WERI-Rb-1 (cell line): ENCODE measurements at regions not wholly inside any gene's neighbourhood (a gene's known extent, or its start where the extent isn't known, plus 50 kb on each side); places are given as distances from the start of the nearest gene placed in this dataset.
"Not testable (repeated sequence)": the region's sequence is repeated elsewhere in the genome, so short reads cannot be mapped to it uniquely, and the experiment has no call there.

Experiments
- DNase-seq: peaks from one replicate; pipeline ENCODE4 v3.0.0-alpha.2; 2020
- H3K27ac ChIP-seq: fragments of 250-450 bp; sonication (Bioruptor Pico); 2 replicates; pipeline ENCODE4 v1.5.1; 2020; ENCODE audit warnings: mild to moderate bottlenecking, moderate library complexity
- H3K27me3 ChIP-seq: fragments of 250-450 bp; sonication (Bioruptor Pico); 2 replicates; pipeline ENCODE4 v1.5.1; 2021; ENCODE audit warnings: mild to moderate bottlenecking, low read depth, moderate library complexity; ENCODE audit not compliant: insufficient read depth, severe bottlenecking
- H3K36me3 ChIP-seq: fragments of 250-450 bp; sonication (Bioruptor Pico); 2 replicates; pipeline ENCODE4 v1.5.1; 2020; ENCODE audit warnings: mild to moderate bottlenecking, moderate library complexity
- H3K4me3 ChIP-seq: 2 replicates; pipeline ENCODE4 v1.5.1; 2011; ENCODE audit warnings: low read depth, mild to moderate bottlenecking, control low read depth, low read length
- H3K9me3 ChIP-seq: fragments of 250-450 bp; sonication (Bioruptor Pico); 2 replicates; pipeline ENCODE4 v1.5.1; 2021; ENCODE audit warnings: mild to moderate bottlenecking, moderate library complexity; ENCODE audit not compliant: severe bottlenecking
- CTCF ChIP-seq: IDR thresholded peaks from 2 replicates; pipeline ENCODE4 v1.5.1; 2011; ENCODE audit warnings: low read depth, mild to moderate bottlenecking, control low read depth, inconsistent platforms, low read length

- Histone ChIP-seq H3K9me3 (no peaks in the 10 kb centered on the region), H3K4me3 (no peak overlapping the region), H3K36me3 (no peaks in the 10 kb centered on the region), H3K27ac (no peak overlapping the region), H3K27me3 (no peaks in the 10 kb centered on the region)
- DNase-seq: no peak
- TF ChIP-seq CTCF: no peak
These were observed 409.9 kb upstream of the SOX5 start for GRCh38 chr12:24359418-24359817.

GRCh38 chr12:24356240-24356804, 406.9 kb upstream of the SOX5 start:
- Histone ChIP-seq H3K27me3 (no peaks in the 10 kb centered on the region), H3K9me3 (no peaks in the 10 kb centered on the region), H3K36me3 (no peaks in the 10 kb centered on the region), H3K4me3 (no peak overlapping the region), H3K27ac (no peak overlapping the region)
- TF ChIP-seq CTCF: no peak
- DNase-seq: no peak

- TF ChIP-seq CTCF: no peak
- no peaks in the 10 kb centered on the region for H3K36me3 ChIP-seq
- no peak overlapping the region for H3K4me3 ChIP-seq
- no peak for DNase-seq
- no peaks in the 10 kb centered on the region for H3K9me3 ChIP-seq
- no peak overlapping the region for H3K27ac ChIP-seq
- no peaks in the 10 kb centered on the region for H3K27me3 ChIP-seq
These were observed 402.9 kb upstream of the SOX5 start for GRCh38 chr12:24352363-24352762.

- Histone ChIP-seq H3K36me3 (no peaks in the 10 kb centered on the region), H3K27me3 (no peaks in the 10 kb centered on the region), H3K9me3 (no peaks in the 10 kb centered on the region), H3K4me3 (no peak overlapping the region), H3K27ac (no peak overlapping the region)
- DNase-seq: no peak
- TF ChIP-seq CTCF: no peak
These were observed 399.8 kb upstream of the SOX5 start for GRCh38 chr12:24349051-24349799.

- not testable (repeated sequence) for H3K9me3 ChIP-seq, DNase-seq, H3K4me3 ChIP-seq, H3K27me3 ChIP-seq, H3K27ac ChIP-seq, H3K36me3 ChIP-seq
These were observed 398.7 kb upstream of the SOX5 start for GRCh38 chr12:24348180-24348579.

GRCh38 chr12:24328261-24328660, 378.8 kb upstream of the SOX5 start:
- H3K36me3 ChIP-seq: no peaks in the 10 kb centered on the region
- H3K9me3 ChIP-seq: no peaks in the 10 kb centered on the region
- DNase-seq: no peak
- H3K27me3 ChIP-seq: no peaks in the 10 kb centered on the region
- no peak overlapping the region for H3K27ac ChIP-seq
- TF ChIP-seq CTCF: no peak
- H3K4me3 ChIP-seq: no peak overlapping the region
